H1 (cell line): ENCODE measurements at regions not wholly inside any gene's neighbourhood (a gene's known extent, or its start where the extent isn't known, plus 50 kb on each side); places are given as distances from the start of the nearest gene placed in this dataset.

Experiments used
- CHD7 ChIP-seq: fragments of 300-600 bp; sonication (generic); IDR thresholded peaks from 2 replicates; pipeline ENCODE4 v1.7.1; 2012; ENCODE audit warnings: low read length, moderate library complexity, mild to moderate bottlenecking, inconsistent platforms; ENCODE audit not compliant: insufficient replicate concordance

GRCh38 chr11:36874291-36874690 is 276.3 kb upstream of the RAG2 start (continued):
- TF ChIP-seq CHD7 = no peak
